Thoracic aorta (tissue), 2 donors: ENCODE measurements at regions not wholly inside any gene's neighbourhood (a gene's known extent, or its start where the extent isn't known, plus 50 kb on each side); places are given as distances from the start of the nearest gene placed in this dataset.
A peak's percentile ranks its signal among the peaks of the same experiment; 100 is the strongest.

ENCODE experiments used
- ATAC-seq: fragments of 150-250 bp; one replicate; pipeline ENCODE4 v1.8.0; 2017; ENCODE audit warnings: low read depth; ENCODE audit not compliant: insufficient number of reproducible peaks, low FRiP score
- DNase-seq: peaks from one replicate; pipeline ENCODE4 v3.0.0-alpha.2; 2020; ENCODE audit warnings: low spot score
- H3K27ac ChIP-seq, 2 donors: fragments of 200-600 bp; sonication (generic); 1 replicate in 1 of 2; 2 replicates in 1 of 2; pipeline ENCODE4 v1.5.1; 2016; ENCODE audit warnings: mild to moderate bottlenecking in 2 of 2, moderate library complexity in 2 of 2
- H3K27me3 ChIP-seq: fragments of 200-600 bp; sonication (generic); replicated peaks from 2 replicates; pipeline ENCODE4 v1.6.0; 2016; ENCODE audit warnings: mild to moderate bottlenecking; ENCODE audit not compliant: insufficient read depth
- H3K36me3 ChIP-seq: fragments of 200-600 bp; sonication (generic); one replicate; pipeline ENCODE4 v1.5.1; 2016
- H3K4me1 ChIP-seq, 2 donors: fragments of 200-600 bp; sonication (generic); 1 replicate in 1 of 2; 2 replicates in 1 of 2; pipeline versions ENCODE4 v1.5.1 to v1.6.0; 2016; ENCODE audit warnings: low read depth in 2 of 2, mild to moderate bottlenecking in 1 of 2; ENCODE audit not compliant: control insufficient read depth in 1 of 2
- H3K4me3 ChIP-seq: fragments of 200-600 bp; sonication (generic); 2 replicates; pipeline ENCODE4 v1.5.1; 2016; ENCODE audit warnings: mild to moderate bottlenecking
- H3K9me3 ChIP-seq: fragments of 200-600 bp; sonication (generic); 2 replicates; pipeline ENCODE4 v1.5.1; 2016
- CTCF ChIP-seq: fragments of 200-600 bp; sonication (generic); IDR thresholded peaks from one replicate; pipeline ENCODE4 v1.5.1; 2019; ENCODE audit warnings: antibody characterized with exemption

GRCh38 chr15:46701896-46702295 lies 1015.4 kb upstream of the SEMA6D start:
- ATAC-seq = no peak

GRCh38 chr15:46703020-46703861 lies 1014.1 kb upstream of the SEMA6D start:
- Histone ChIP-seq H3K27ac (peak overlapping the region in 1 of 2 donors; percentile 46), H3K4me3 (no peak overlapping the region), H3K36me3 (no peaks in the 10 kb centered on the region), H3K9me3 (no peaks in the 10 kb centered on the region), H3K27me3 (no peaks in the 10 kb centered on the region), H3K4me1 (no peaks in the 10 kb centered on the region)
- TF ChIP-seq CTCF = no peak
- no peak for DNase-seq
- ATAC-seq = peak; percentile 69

More at GRCh38 chr15:46701896-46702295, 1015.4 kb upstream of the SEMA6D start:
- H3K9me3 ChIP-seq = no peaks in the 10 kb centered on the region
- no peak for DNase-seq
- no peaks in the 10 kb centered on the region for H3K27me3 ChIP-seq
- TF ChIP-seq CTCF = no peak
- peaks cover 0 to 1% of the 10 kb centered on the region in 2 donors for H3K4me1 ChIP-seq
- H3K36me3 ChIP-seq = no peaks in the 10 kb centered on the region
- no peak overlapping the region for H3K27ac ChIP-seq
- H3K4me3 ChIP-seq = no peak overlapping the region

- no peak for TF ChIP-seq CTCF
Measured at GRCh38 chr15:46703871-46704637, 1013.3 kb upstream of the SEMA6D start.

GRCh38 chr15:46707452-46707851 lies 1009.9 kb upstream of the SEMA6D start:
- Histone ChIP-seq H3K4me1 (no peaks in the 10 kb centered on the region), H3K4me3 (no peak overlapping the region), H3K36me3 (no peaks in the 10 kb centered on the region), H3K27me3 (no peaks in the 10 kb centered on the region), H3K27ac (no peak overlapping the region), H3K9me3 (no peaks in the 10 kb centered on the region)
- ATAC-seq = no peak
- DNase-seq = no peak
- no peak for TF ChIP-seq CTCF

More at GRCh38 chr15:46703871-46704637, 1013.3 kb upstream of the SEMA6D start:
- ATAC-seq (no peak), DNase-seq (no peak)
- Histone ChIP-seq H3K9me3 (no peaks in the 10 kb centered on the region), H3K36me3 (no peaks in the 10 kb centered on the region), H3K4me3 (no peak overlapping the region), H3K27me3 (no peaks in the 10 kb centered on the region), H3K27ac (no peak overlapping the region), H3K4me1 (no peaks in the 10 kb centered on the region)

DNA sequence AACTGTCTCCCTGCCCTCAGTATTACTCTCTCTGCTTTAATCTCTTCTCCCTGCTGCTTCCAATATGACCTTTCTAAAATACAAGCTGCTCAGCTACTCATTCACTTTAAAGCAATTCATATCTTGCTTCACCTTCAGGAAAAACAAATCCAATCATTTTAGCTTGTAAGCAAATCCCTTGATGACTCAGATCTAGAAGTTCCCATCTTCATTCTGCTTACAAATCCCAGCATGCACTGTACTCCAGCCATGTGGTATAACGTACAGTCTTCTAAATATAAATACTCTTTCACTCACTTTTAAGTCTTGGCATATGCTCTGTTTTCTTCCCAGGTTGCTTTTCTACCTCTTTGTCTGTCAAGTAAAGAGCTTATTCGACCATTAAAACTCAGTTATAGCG lies 1009.1 kb upstream of the SEMA6D start:
- H3K27ac ChIP-seq = no peak overlapping the region
- ATAC-seq (no peak), DNase-seq (no peak)
- H3K36me3 ChIP-seq = no peaks in the 10 kb centered on the region
- H3K4me3 ChIP-seq = no peak overlapping the region
- TF ChIP-seq CTCF = no peak
- H3K9me3 ChIP-seq = no peaks in the 10 kb centered on the region
- no peaks in the 10 kb centered on the region for H3K27me3 ChIP-seq
- H3K4me1 ChIP-seq = no peaks in the 10 kb centered on the region
